Activated CD4-positive, alpha-beta T cell treated with anti-CD3 and anti-CD28 coated beads, Interleukin-2, amount 50 U/mL, for 1 hour (primary cell): ENCODE measurements at regions not wholly inside any gene's neighbourhood (a gene's known extent, or its start where the extent isn't known, plus 50 kb on each side); places are given as distances from the start of the nearest gene placed in this dataset.

Experiments used
- DNase-seq: peaks from one replicate; pipeline ENCODE4 v3.0.0-alpha.2; 2020

GRCh38 chr2:2960441-2961133 lies 417.0 kb downstream of the EIPR1 start:
- DNase-seq, result no peak

GRCh38 chr2:2950403-2950952 lies 427.1 kb downstream of the EIPR1 start:
- no peak for DNase-seq

GRCh38 chr2:2947406-2947805 lies 430.2 kb downstream of the EIPR1 start:
- DNase-seq, result no peak

GRCh38 chr2:2942906-2943305 lies 434.7 kb downstream of the EIPR1 start:
- DNase-seq, result no peak

GRCh38 chr2:2942225-2942624 lies 435.4 kb downstream of the EIPR1 start:
- no peak for DNase-seq

- no peak for DNase-seq
Measured at GRCh38 chr2:2941205-2941604, 436.4 kb downstream of the EIPR1 start.

- no peak for DNase-seq
Measured at GRCh38 chr2:2940702-2941101, 436.9 kb downstream of the EIPR1 start.

- no peak for DNase-seq
Measured at GRCh38 chr2:2940061-2940460, 437.6 kb downstream of the EIPR1 start.

GRCh38 chr2:2939078-2939795 lies 438.4 kb downstream of the EIPR1 start:
- DNase-seq, result no peak

GRCh38 chr2:2938481-2938880 lies 439.1 kb downstream of the EIPR1 start:
- DNase-seq, result no peak

- no peak for DNase-seq
Measured at GRCh38 chr2:2935445-2936149, 442.0 kb downstream of the EIPR1 start.

- DNase-seq, result no peak
Measured at GRCh38 chr2:2933426-2933825, 444.2 kb downstream of the EIPR1 start.

GRCh38 chr2:2932692-2933305 lies 444.8 kb downstream of the EIPR1 start:
- no peak for DNase-seq

GRCh38 chr2:2932189-2932588 lies 445.4 kb downstream of the EIPR1 start:
- no peak for DNase-seq

GRCh38 chr2:2931318-2932075 lies 446.1 kb downstream of the EIPR1 start:
- DNase-seq, result no peak

GRCh38 chr2:2930841-2931240 lies 446.8 kb downstream of the EIPR1 start:
- DNase-seq, result no peak

- no peak for DNase-seq
Measured at GRCh38 chr2:2926858-2927175, 450.8 kb downstream of the EIPR1 start.

- DNase-seq, result no peak
Measured at GRCh38 chr2:2926009-2926857, 451.4 kb downstream of the EIPR1 start.

GRCh38 chr2:2922156-2922555 lies 455.5 kb downstream of the EIPR1 start:
- no peak for DNase-seq

- no peak for DNase-seq
Measured at GRCh38 chr2:2921011-2921720, 456.5 kb downstream of the EIPR1 start.
